ENCODE measurements at regions not wholly inside any gene's neighbourhood (a gene's known extent, or its start where the extent isn't known, plus 50 kb on each side); places are given as distances from the start of the nearest gene placed in this dataset.

- no peak for DNase-seq (ENCODE audit: low read depth)
Measured at GRCh38 chr2:21253311-21254027, 129.7 kb downstream of the TDRD15 start.

- DNase-seq (ENCODE audit: low read depth), result no peak
Measured at GRCh38 chr2:21254170-21254965, 130.6 kb downstream of the TDRD15 start.

- no peak for DNase-seq (ENCODE audit: low read depth)
Measured at GRCh38 chr2:21256006-21256405, 132.2 kb downstream of the TDRD15 start.

GRCh38 chr2:21257621-21258020 is 133.9 kb downstream of the TDRD15 start:
- DNase-seq (ENCODE audit: low read depth), result no peak

- no peak for DNase-seq (ENCODE audit: low read depth)
Measured at GRCh38 chr2:21258082-21258481, 134.3 kb downstream of the TDRD15 start.

GRCh38 chr2:21260311-21260710 is 136.5 kb downstream of the TDRD15 start:
- no peak for DNase-seq (ENCODE audit: low read depth)

- no peak for DNase-seq (ENCODE audit: low read depth)
Measured at GRCh38 chr2:21261591-21261990, 137.8 kb downstream of the TDRD15 start.

- DNase-seq (ENCODE audit: low read depth), result no peak
Measured at GRCh38 chr2:21262426-21262940, 138.7 kb downstream of the TDRD15 start.

- no peak for DNase-seq (ENCODE audit: low read depth)
Measured at GRCh38 chr2:21263622-21264021, 139.9 kb downstream of the TDRD15 start.

GRCh38 chr2:21265752-21266151 is 142.0 kb downstream of the TDRD15 start:
- no peak for DNase-seq (ENCODE audit: low read depth)

- no peak for DNase-seq (ENCODE audit: low read depth)
Measured at GRCh38 chr2:21267232-21267835, 143.6 kb downstream of the TDRD15 start.

- no peak for DNase-seq (ENCODE audit: low read depth)
Measured at GRCh38 chr2:21268197-21268877, 144.6 kb downstream of the TDRD15 start.

- DNase-seq (ENCODE audit: low read depth), result no peak
Measured at GRCh38 chr2:21268878-21269224, 145.1 kb downstream of the TDRD15 start.

GRCh38 chr2:21269382-21269781 is 145.6 kb downstream of the TDRD15 start:
- no peak for DNase-seq (ENCODE audit: low read depth)

GRCh38 chr2:21270083-21270491 is 146.3 kb downstream of the TDRD15 start:
- no peak for DNase-seq (ENCODE audit: low read depth)

GRCh38 chr2:21270708-21271122 is 146.9 kb downstream of the TDRD15 start:
- DNase-seq (ENCODE audit: low read depth), result no peak

- DNase-seq (ENCODE audit: low read depth), result no peak
Measured at GRCh38 chr2:21276163-21276562, 152.4 kb downstream of the TDRD15 start.

- DNase-seq (ENCODE audit: low read depth), result no peak
Measured at GRCh38 chr2:21277068-21278056, 153.6 kb downstream of the TDRD15 start.

- DNase-seq (ENCODE audit: low read depth), result no peak
Measured at GRCh38 chr2:21279525-21279924, 155.8 kb downstream of the TDRD15 start.

GRCh38 chr2:21280793-21281192 is 157.0 kb downstream of the TDRD15 start:
- DNase-seq (ENCODE audit: low read depth), result no peak

GRCh38 chr2:21281384-21281783 is 157.6 kb downstream of the TDRD15 start:
- no peak for DNase-seq (ENCODE audit: low read depth)
